ENCODE measurements at regions not wholly inside any gene's neighbourhood (a gene's known extent, or its start where the extent isn't known, plus 50 kb on each side); places are given as distances from the start of the nearest gene placed in this dataset.

DNA sequence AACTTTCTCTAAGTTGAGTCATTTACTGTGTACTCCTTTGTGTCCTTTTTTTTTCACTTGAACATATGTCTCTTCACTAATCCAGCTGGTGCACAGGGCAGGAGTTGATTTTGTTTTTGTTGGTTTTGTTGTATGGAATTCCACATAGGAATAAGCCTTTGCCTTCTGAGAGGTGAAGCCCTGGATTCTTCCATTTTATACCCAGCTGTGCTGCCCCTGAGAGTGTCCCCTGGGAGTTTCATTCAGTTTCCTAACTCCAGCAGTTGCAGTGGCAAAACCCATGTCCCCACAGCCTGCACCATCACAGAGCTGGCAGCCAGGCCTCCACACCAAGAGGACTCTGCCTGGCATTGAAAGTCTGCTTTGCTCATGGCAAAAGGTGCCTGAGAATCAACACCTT lies 107.3 kb upstream of the SYNDIG1 start:
- TF ChIP-seq CTCF (IDR thresholded peaks at IDR 0.05) (no peak), POLR2A (IDR thresholded peaks at IDR 0.05) (no peak)

Data from prostate gland (tissue), 2 donors.